ENCODE measurements at regions not wholly inside any gene's neighbourhood (a gene's known extent, or its start where the extent isn't known, plus 50 kb on each side); places are given as distances from the start of the nearest gene placed in this dataset.

- Histone ChIP-seq H3K27ac (replicated peaks) (no peak overlapping the region), H3K27me3 (ENCODE audit: insufficient read depth, poor library complexity, severe bottlenecking) (no peaks in the 10 kb centered on the region), H3K4me3 (replicated peaks; ENCODE audit: insufficient read depth, low read length) (no peak overlapping the region)
- no peak for DNase-seq (ENCODE audit: low read depth in 1 of 2, low spot score in 1 of 2)
- no peak for TF ChIP-seq SPI1 (IDR thresholded peaks at IDR 0.05; ENCODE audit: borderline replicate concordance, low read depth)
- TF ChIP-seq GABPA (IDR thresholded peaks at IDR 0.05; ENCODE audit: low read depth): no peak
- TF ChIP-seq, protein P1, sequence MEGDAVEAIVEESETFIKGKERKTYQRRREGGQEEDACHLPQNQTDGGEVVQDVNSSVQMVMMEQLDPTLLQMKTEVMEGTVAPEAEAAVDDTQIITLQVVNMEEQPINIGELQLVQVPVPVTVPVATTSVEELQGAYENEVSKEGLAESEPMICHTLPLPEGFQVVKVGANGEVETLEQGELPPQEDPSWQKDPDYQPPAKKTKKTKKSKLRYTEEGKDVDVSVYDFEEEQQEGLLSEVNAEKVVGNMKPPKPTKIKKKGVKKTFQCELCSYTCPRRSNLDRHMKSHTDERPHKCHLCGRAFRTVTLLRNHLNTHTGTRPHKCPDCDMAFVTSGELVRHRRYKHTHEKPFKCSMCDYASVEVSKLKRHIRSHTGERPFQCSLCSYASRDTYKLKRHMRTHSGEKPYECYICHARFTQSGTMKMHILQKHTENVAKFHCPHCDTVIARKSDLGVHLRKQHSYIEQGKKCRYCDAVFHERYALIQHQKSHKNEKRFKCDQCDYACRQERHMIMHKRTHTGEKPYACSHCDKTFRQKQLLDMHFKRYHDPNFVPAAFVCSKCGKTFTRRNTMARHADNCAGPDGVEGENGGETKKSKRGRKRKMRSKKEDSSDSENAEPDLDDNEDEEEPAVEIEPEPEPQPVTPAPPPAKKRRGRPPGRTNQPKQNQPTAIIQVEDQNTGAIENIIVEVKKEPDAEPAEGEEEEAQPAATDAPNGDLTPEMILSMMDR (IDR thresholded peaks at IDR 0.05; ENCODE audit: insufficient read depth, low read length): no peak
- TF ChIP-seq, protein P2, sequence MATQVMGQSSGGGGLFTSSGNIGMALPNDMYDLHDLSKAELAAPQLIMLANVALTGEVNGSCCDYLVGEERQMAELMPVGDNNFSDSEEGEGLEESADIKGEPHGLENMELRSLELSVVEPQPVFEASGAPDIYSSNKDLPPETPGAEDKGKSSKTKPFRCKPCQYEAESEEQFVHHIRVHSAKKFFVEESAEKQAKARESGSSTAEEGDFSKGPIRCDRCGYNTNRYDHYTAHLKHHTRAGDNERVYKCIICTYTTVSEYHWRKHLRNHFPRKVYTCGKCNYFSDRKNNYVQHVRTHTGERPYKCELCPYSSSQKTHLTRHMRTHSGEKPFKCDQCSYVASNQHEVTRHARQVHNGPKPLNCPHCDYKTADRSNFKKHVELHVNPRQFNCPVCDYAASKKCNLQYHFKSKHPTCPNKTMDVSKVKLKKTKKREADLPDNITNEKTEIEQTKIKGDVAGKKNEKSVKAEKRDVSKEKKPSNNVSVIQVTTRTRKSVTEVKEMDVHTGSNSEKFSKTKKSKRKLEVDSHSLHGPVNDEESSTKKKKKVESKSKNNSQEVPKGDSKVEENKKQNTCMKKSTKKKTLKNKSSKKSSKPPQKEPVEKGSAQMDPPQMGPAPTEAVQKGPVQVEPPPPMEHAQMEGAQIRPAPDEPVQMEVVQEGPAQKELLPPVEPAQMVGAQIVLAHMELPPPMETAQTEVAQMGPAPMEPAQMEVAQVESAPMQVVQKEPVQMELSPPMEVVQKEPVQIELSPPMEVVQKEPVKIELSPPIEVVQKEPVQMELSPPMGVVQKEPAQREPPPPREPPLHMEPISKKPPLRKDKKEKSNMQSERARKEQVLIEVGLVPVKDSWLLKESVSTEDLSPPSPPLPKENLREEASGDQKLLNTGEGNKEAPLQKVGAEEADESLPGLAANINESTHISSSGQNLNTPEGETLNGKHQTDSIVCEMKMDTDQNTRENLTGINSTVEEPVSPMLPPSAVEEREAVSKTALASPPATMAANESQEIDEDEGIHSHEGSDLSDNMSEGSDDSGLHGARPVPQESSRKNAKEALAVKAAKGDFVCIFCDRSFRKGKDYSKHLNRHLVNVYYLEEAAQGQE (IDR thresholded peaks at IDR 0.05; ENCODE audit: insufficient replicate concordance, low read depth): no peak
- no peak for TF ChIP-seq POLR2AphosphoS5 (IDR thresholded peaks at IDR 0.05; ENCODE audit: low read depth)
Observed at GRCh38 chr2:49858657-49859056, 704.3 kb upstream of the FSHR start.

DNA sequence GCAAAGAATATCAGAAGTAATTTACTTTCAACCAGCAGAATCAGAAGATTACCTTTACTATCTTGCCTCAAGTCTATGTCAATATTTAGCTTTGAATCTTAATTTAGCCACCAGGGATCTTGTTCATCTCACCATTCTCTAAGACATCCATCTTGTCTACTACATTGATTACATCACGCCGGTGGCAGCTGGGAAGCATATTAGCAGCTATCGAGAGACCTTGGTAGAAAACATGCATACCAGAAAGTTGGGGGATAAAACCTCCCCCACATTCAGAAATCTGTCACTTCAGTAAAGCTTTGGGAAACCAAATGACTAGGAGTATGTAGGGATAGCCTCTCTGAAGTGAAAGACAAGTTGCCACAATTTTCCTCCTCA, 703.8 kb upstream of the FSHR start:
- no peak overlapping the region for H3K27ac ChIP-seq (replicated peaks)
- no peak for DNase-seq (ENCODE audit: low read depth in 1 of 2, low spot score in 1 of 2)
- no peak overlapping the region for H3K4me3 ChIP-seq (replicated peaks; ENCODE audit: insufficient read depth, low read length)
- no peak for TF ChIP-seq GABPA (IDR thresholded peaks at IDR 0.05; ENCODE audit: low read depth)
- no peak for TF ChIP-seq POLR2AphosphoS5 (IDR thresholded peaks at IDR 0.05; ENCODE audit: low read depth)
- TF ChIP-seq, protein P1 (IDR thresholded peaks at IDR 0.05; ENCODE audit: insufficient read depth, low read length): no peak
- no peak for TF ChIP-seq SPI1 (IDR thresholded peaks at IDR 0.05; ENCODE audit: borderline replicate concordance, low read depth)
- TF ChIP-seq, protein P2 (IDR thresholded peaks at IDR 0.05; ENCODE audit: insufficient replicate concordance, low read depth): no peak
- H3K27me3 ChIP-seq (ENCODE audit: insufficient read depth, poor library complexity, severe bottlenecking): no peaks in the 10 kb centered on the region

DNA sequence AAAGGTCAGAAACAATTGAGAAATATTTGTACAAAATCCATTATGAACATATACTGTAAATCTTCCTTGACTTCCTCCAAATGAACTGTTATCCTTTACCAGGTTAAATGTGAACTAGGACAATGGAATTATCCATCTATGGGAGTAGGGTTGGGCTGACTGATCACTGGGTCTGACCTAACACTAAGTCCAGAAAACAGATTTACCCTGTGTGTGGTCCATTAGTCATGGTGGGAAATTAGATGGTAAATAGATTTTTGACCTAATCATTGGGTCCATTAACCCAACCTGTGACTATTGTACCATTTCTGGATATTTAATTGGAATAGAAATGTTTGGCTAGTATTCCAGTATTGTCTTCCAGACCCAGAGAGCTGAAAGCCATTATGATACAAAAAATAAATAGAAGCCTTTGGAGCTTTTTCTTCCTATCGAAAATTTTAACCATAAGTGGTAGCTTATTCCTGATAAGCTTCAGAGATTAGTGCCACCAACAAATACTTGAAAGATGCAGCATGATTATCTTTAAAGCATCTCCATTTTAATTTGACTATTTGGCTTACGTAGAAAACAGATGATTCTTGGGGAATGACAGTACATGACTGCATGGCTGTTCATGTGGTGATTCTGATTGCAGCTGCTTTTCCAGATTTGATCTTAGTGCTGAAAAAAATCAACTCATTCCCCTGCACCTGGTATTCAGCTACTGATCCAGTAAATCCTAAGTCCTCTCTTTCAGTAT, 703.2 kb upstream of the FSHR start:
- TF ChIP-seq, protein P1 (IDR thresholded peaks at IDR 0.05; ENCODE audit: insufficient read depth, low read length): no peak
- no peak for TF ChIP-seq SPI1 (IDR thresholded peaks at IDR 0.05; ENCODE audit: borderline replicate concordance, low read depth)
- TF ChIP-seq, protein P2 (IDR thresholded peaks at IDR 0.05; ENCODE audit: insufficient replicate concordance, low read depth): no peak
- no peak for TF ChIP-seq POLR2AphosphoS5 (IDR thresholded peaks at IDR 0.05; ENCODE audit: low read depth)
- Histone ChIP-seq H3K4me3 (replicated peaks; ENCODE audit: insufficient read depth, low read length) (no peak overlapping the region), H3K27me3 (ENCODE audit: insufficient read depth, poor library complexity, severe bottlenecking) (no peaks in the 10 kb centered on the region), H3K27ac (replicated peaks) (no peak overlapping the region)
- no peak for DNase-seq (ENCODE audit: low read depth in 1 of 2, low spot score in 1 of 2)
